ENCODE measurements at regions not wholly inside any gene's neighbourhood (a gene's known extent, or its start where the extent isn't known, plus 50 kb on each side); places are given as distances from the start of the nearest gene placed in this dataset.

DNA sequence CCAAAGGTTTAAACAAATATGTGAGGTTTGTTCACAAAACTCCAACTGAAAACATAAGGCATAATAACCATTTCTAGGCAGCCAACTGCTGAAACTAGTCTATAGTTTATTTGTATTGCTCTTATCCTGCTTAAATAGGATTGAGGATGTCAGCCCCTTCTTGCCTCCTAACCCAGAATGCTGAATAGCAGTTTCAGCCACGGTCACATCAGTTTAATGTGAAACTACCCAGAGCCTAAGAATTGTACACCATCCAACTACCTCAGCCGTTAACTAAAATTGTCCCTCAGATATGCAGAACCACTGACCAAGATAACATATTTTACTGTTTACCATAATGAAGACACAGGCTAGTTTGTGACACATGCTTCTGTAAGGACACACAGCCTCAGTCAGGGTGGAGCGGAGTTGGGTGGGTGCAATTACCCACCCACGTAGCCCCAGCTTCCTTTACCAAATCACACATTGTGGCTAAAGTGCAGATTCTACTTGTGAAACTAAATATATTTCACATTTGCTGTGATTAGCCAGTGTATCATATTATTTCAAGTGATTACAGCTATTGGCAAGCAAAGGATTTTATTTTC lies 259.9 kb downstream of the EFNB2 start:
- TF ChIP-seq, protein P1, sequence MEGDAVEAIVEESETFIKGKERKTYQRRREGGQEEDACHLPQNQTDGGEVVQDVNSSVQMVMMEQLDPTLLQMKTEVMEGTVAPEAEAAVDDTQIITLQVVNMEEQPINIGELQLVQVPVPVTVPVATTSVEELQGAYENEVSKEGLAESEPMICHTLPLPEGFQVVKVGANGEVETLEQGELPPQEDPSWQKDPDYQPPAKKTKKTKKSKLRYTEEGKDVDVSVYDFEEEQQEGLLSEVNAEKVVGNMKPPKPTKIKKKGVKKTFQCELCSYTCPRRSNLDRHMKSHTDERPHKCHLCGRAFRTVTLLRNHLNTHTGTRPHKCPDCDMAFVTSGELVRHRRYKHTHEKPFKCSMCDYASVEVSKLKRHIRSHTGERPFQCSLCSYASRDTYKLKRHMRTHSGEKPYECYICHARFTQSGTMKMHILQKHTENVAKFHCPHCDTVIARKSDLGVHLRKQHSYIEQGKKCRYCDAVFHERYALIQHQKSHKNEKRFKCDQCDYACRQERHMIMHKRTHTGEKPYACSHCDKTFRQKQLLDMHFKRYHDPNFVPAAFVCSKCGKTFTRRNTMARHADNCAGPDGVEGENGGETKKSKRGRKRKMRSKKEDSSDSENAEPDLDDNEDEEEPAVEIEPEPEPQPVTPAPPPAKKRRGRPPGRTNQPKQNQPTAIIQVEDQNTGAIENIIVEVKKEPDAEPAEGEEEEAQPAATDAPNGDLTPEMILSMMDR (IDR thresholded peaks at IDR 0.05): no peak
- no peaks in the 10 kb centered on the region for H3K27me3 ChIP-seq
- no peaks in the 10 kb centered on the region for H3K9me3 ChIP-seq
- no peak overlapping the region for H3K27ac ChIP-seq
- no peak for DNase-seq (ENCODE audit: low spot score in 2 of 2)
- no peaks in the 10 kb centered on the region for H3K36me3 ChIP-seq
- intact Hi-C loops (cut with DNase I): no loop called here
- H3K4me1 ChIP-seq: no peaks in the 10 kb centered on the region
- no peak overlapping the region for H3K4me3 ChIP-seq

DNA sequence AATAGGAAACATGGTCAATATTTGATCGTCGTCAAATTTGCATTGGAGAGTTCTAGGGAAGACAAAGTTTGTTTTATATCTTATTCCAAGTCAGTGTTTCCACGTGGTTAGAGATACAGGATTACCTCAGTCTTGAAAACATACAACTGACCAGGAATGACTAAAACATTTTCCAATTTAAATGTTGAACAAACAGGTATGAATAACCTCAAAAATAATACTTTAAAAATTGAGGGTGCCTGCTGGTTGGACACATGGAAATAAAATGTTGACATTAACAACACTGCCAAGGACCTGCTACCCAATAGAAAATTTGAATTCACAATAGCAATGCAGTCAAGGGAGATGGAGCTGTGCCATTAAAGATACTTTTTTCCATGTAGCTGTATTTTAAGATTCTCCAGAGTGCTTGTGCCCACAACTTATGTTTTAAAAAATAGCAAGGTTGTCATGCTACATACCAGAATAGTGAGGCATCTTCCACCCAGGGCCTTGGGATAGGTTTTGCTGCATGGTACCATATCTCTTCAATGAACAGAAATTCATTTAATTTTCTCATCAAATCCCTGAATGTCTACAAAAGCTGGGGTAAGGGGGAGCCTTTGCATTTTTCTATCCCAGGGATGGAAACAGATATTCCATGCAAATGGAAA lies 260.8 kb downstream of the EFNB2 start:
- H3K36me3 ChIP-seq: no peaks in the 10 kb centered on the region
- no peaks in the 10 kb centered on the region for H3K27me3 ChIP-seq
- intact Hi-C loops (cut with DNase I): no loop called here
- H3K27ac ChIP-seq: no peak overlapping the region
- TF ChIP-seq, protein P1 (IDR thresholded peaks at IDR 0.05): no peak
- no peaks in the 10 kb centered on the region for H3K9me3 ChIP-seq
- no peak for DNase-seq (ENCODE audit: low spot score in 2 of 2)
- H3K4me1 ChIP-seq: no peaks in the 10 kb centered on the region
- no peak overlapping the region for H3K4me3 ChIP-seq

DNA sequence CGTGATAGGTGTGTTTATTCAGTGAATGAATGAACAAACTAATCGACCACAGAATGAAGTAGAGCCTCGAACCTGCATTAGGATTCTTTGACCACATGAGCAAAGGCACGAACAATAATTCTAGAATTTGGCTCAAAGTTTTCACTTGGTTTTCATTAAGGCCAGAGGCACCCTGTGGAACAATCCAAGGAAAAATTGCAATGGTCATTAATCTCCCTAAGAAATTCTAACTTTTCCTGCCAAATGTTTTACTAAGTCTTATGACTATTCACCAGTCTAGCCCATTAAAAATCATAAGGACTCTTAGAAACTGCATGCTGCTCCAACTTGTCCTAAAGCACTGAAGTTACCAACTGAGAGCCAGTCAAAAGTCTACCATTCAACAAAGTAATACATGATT lies 271.7 kb downstream of the EFNB2 start:
- peaks cover 6 to 9% of the 10 kb centered on the region in 2 donors for H3K9me3 ChIP-seq
- H3K27me3 ChIP-seq: no peaks in the 10 kb centered on the region
- no peak for DNase-seq (ENCODE audit: low spot score in 2 of 2)
- H3K36me3 ChIP-seq: no peaks in the 10 kb centered on the region
- intact Hi-C loops (cut with DNase I): no loop called here
- no peak overlapping the region for H3K27ac ChIP-seq
- H3K4me1 ChIP-seq: no peaks in the 10 kb centered on the region
- H3K4me3 ChIP-seq: no peak overlapping the region
- TF ChIP-seq, protein P1 (IDR thresholded peaks at IDR 0.05): no peak

DNA sequence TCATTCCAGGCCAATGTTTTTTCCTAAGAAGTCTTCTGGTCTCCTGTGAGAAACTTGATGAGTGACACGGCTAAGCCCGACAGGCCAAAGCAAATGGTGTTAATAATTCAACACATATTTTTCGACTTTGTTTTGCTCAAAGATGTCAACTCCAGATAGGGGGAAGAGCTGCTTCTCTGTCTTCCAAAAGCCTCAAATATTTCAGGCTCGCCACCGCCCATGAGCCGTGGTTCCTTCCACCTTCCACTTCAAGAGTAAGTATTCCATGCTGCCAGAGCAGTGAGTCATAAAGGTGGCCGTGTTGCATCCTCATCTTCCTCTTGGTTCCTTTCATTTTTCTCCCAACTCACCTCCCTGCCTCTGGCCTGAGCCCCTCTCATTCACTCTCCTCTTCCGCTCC lies 272.6 kb downstream of the EFNB2 start:
- intact Hi-C loops (cut with DNase I): no loop called here
- no peak for DNase-seq (ENCODE audit: low spot score in 2 of 2)
- TF ChIP-seq, protein P1 (IDR thresholded peaks at IDR 0.05): no peak
- H3K4me1 ChIP-seq: no peaks in the 10 kb centered on the region
- H3K27ac ChIP-seq: no peak overlapping the region
- no peak overlapping the region for H3K4me3 ChIP-seq
- H3K36me3 ChIP-seq: no peaks in the 10 kb centered on the region
- peaks cover 6 to 9% of the 10 kb centered on the region in 2 donors for H3K9me3 ChIP-seq
- no peaks in the 10 kb centered on the region for H3K27me3 ChIP-seq

DNA sequence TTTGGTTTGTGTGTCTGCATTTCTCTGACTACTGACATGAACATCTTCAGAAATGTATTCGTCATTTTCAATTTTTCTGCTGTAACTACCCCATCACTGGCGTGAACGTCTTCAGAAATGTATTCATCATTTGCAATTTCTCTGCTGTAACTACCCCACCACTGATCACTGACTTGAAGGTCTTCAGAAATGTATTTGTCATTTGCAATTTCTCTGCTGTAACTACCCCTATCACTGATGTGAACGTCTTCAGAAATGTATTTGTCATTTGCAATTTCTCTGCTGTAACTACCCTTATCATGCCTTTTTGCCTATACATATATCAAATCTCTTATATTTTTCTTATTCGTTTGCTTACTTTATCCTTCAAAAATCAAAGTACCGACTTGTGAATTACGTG lies 274.0 kb downstream of the EFNB2 start:
- Histone ChIP-seq H3K9me3 (peaks cover 6 to 9% of the 10 kb centered on the region in 2 donors), H3K27me3 (no peaks in the 10 kb centered on the region), H3K27ac (no peak overlapping the region), H3K4me3 (no peak overlapping the region), H3K4me1 (no peaks in the 10 kb centered on the region), H3K36me3 (no peaks in the 10 kb centered on the region)
- TF ChIP-seq, protein P1 (IDR thresholded peaks at IDR 0.05): no peak
- intact Hi-C loops (cut with DNase I): no loop called here
- DNase-seq (ENCODE audit: low spot score in 2 of 2): no peak

Data from ascending aorta (tissue), 2 donors.